COLO668 (cell line): ENCODE measurements at regions not wholly inside any gene's neighbourhood (a gene's known extent, or its start where the extent isn't known, plus 50 kb on each side); places are given as distances from the start of the nearest gene placed in this dataset.

Source experiments
- DNase-seq: peaks from one replicate; lab custom pipeline; 2025; ENCODE audit not compliant: unreplicated experiment; lab: John Stamatoyannopoulos, UW

GRCh38 chr7:11895337-11895736 is 63.3 kb upstream of the THSD7A start:
- DNase-seq: no peak

- no peak for DNase-seq
Measured at GRCh38 chr7:11896663-11897062, 64.7 kb upstream of the THSD7A start.

- DNase-seq: no peak
Measured at GRCh38 chr7:11899247-11899646, 67.2 kb upstream of the THSD7A start.

- DNase-seq: no peak
Measured at GRCh38 chr7:11910253-11910652, 78.3 kb upstream of the THSD7A start.

GRCh38 chr7:11911900-11912299 is 79.9 kb upstream of the THSD7A start:
- no peak for DNase-seq

GRCh38 chr7:11914645-11915044 is 82.6 kb upstream of the THSD7A start:
- no peak for DNase-seq

GRCh38 chr7:11923376-11923930 is 91.5 kb upstream of the THSD7A start:
- no peak for DNase-seq

GRCh38 chr7:11931307-11931706 is 99.3 kb upstream of the THSD7A start:
- no peak for DNase-seq

- no peak for DNase-seq
Measured at GRCh38 chr7:11934796-11935195, 102.8 kb upstream of the THSD7A start.

GRCh38 chr7:11935905-11936304 is 103.9 kb upstream of the THSD7A start:
- no peak for DNase-seq

GRCh38 chr7:11946794-11947193 is 114.8 kb upstream of the THSD7A start:
- DNase-seq: no peak

- DNase-seq: no peak
Measured at GRCh38 chr7:11950281-11950680, 118.3 kb upstream of the THSD7A start.

GRCh38 chr7:11950942-11951341 is 118.9 kb upstream of the THSD7A start:
- DNase-seq: no peak

GRCh38 chr7:11951909-11952308 is 119.9 kb upstream of the THSD7A start:
- DNase-seq: no peak

- DNase-seq: no peak
Measured at GRCh38 chr7:11952972-11953371, 121.0 kb upstream of the THSD7A start.

- no peak for DNase-seq
Measured at GRCh38 chr7:11956991-11957390, 125.0 kb upstream of the THSD7A start.

GRCh38 chr7:11957956-11958355 is 126.0 kb upstream of the THSD7A start:
- DNase-seq: no peak

GRCh38 chr7:11959121-11959520 is 127.1 kb upstream of the THSD7A start:
- DNase-seq: no peak

GRCh38 chr7:11960621-11961020 is 128.6 kb upstream of the THSD7A start:
- no peak for DNase-seq

- DNase-seq: no peak
Measured at GRCh38 chr7:11969643-11970042, 137.6 kb upstream of the THSD7A start.

GRCh38 chr7:11970132-11970531 is 138.1 kb upstream of the THSD7A start:
- DNase-seq: no peak

- DNase-seq: no peak
Measured at GRCh38 chr7:11985376-11985775, 153.4 kb upstream of the THSD7A start.

- DNase-seq: no peak
Measured at GRCh38 chr7:11985971-11986370, 154.0 kb upstream of the THSD7A start.

- no peak for DNase-seq
Measured at GRCh38 chr7:11988186-11988585, 156.2 kb upstream of the THSD7A start.
